Left lung (tissue), 4 donors: ENCODE measurements at regions not wholly inside any gene's neighbourhood (a gene's known extent, or its start where the extent isn't known, plus 50 kb on each side); places are given as distances from the start of the nearest gene placed in this dataset.

Experiments used
- ATAC-seq: fragments of 200-7000 bp; cut with Tn5 transposase; one replicate; pipeline ENCODE4 v1.9.1; 2020; ENCODE audit warnings: moderate library complexity
- DNase-seq, 4 donors: peaks; one replicate each; pipeline ENCODE4 v3.0.0-alpha.2; 2013 to 2020
- H3K27ac ChIP-seq, 2 donors: fragments of 200-600 bp; sonication (generic) in 1 of 2; one replicate each; pipeline versions ENCODE4 v1.5.0 to v1.8.0; 2020 to 2021
- H3K27me3 ChIP-seq, 2 donors: fragments of 200-600 bp; sonication (generic) in 1 of 2; one replicate each; pipeline versions ENCODE4 v1.5.0 to v1.8.0; 2020 to 2021
- H3K36me3 ChIP-seq, 2 donors: fragments of 200-600 bp; sonication (generic) in 1 of 2; one replicate each; pipeline versions ENCODE4 v1.5.0 to v1.8.0; 2020 to 2021
- H3K4me1 ChIP-seq, 2 donors: fragments of 200-600 bp; one replicate each; pipeline ENCODE4 v1.8.0; 2021
- H3K4me3 ChIP-seq, 2 donors: fragments of 200-600 bp; sonication (generic) in 1 of 2; one replicate each; pipeline versions ENCODE4 v1.5.0 to v1.8.0; 2020 to 2021; ENCODE audit warnings: mild to moderate bottlenecking in 1 of 2
- H3K9me3 ChIP-seq, 2 donors: fragments of 200-600 bp; sonication (generic) in 1 of 2; one replicate each; pipeline versions ENCODE4 v1.5.0 to v1.8.0; 2020 to 2021
- CTCF ChIP-seq, 2 donors: fragments of 200-600 bp; sonication (generic) in 1 of 2; IDR thresholded peaks; one replicate each; pipeline versions ENCODE4 v1.5.0 to v1.8.0; 2021; ENCODE audit warnings: antibody characterized with exemption in 2 of 2
- intact Hi-C, 2 donors: fragments of 100-400 bp; cut with DNase I; formaldehyde crosslinking; loops; one replicate each; pipeline versions ENCODE4 v1.11.2 to v1.14.2; 2022
- donor health status: DM: no; HTN: yes; CAD: no.
- donor health status: DM: no; HTN: no; CAD: no.

- H3K36me3 ChIP-seq = no peaks in the 10 kb centered on the region
- ATAC-seq = no peak
- peak overlapping the region in 1 of 2 donors; percentile 9 for H3K27ac ChIP-seq
- H3K4me3 ChIP-seq = no peak overlapping the region
- no peak for TF ChIP-seq CTCF (IDR thresholded peaks at IDR 0.05)
- intact Hi-C loops = no loop called here
- DNase-seq = no peak
- H3K9me3 ChIP-seq = no peaks in the 10 kb centered on the region
- peaks cover 0 to 6% of the 10 kb centered on the region in 2 donors for H3K4me1 ChIP-seq
- H3K27me3 ChIP-seq = no peaks in the 10 kb centered on the region
Measured at GRCh38 chr1:56189454-56189853, 389.9 kb downstream of the PLPP3 start.

- DNase-seq (no peak), ATAC-seq (no peak)
- no peaks in the 10 kb centered on the region for H3K27me3 ChIP-seq
- intact Hi-C loops = no loop called here
- no peak for TF ChIP-seq CTCF (IDR thresholded peaks at IDR 0.05)
- no peak overlapping the region for H3K4me3 ChIP-seq
- no peak overlapping the region for H3K27ac ChIP-seq
- peaks cover 0 to 6% of the 10 kb centered on the region in 2 donors for H3K4me1 ChIP-seq
- no peaks in the 10 kb centered on the region for H3K36me3 ChIP-seq
- no peaks in the 10 kb centered on the region for H3K9me3 ChIP-seq
Measured at GRCh38 chr1:56188855-56189254, 390.5 kb downstream of the PLPP3 start.

DNA sequence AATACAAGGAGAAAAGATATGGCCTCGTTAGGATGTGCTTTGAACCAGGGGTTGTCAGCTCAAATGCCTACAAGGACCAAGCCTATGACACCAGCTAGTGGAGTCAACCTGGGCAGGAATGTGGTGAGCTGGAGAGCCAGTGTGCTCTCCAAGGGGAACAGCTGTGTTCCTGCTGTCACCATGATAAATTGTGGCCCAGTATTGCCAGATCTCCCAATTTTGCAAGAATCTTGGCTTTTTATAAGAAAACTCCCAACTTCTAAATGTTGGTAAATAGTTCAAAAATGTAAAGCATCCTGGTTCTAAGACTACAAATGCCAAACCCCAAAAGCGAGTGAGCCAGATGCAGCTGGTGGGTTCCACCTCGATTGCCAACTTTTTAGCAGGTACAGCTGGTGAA, 391.1 kb downstream of the PLPP3 start:
- ATAC-seq = no peak

GRCh38 chr1:56187405-56187804, 392.0 kb downstream of the PLPP3 start:
- intact Hi-C loops = no loop called here
- H3K4me3 ChIP-seq = no peak overlapping the region
- no peaks in the 10 kb centered on the region for H3K9me3 ChIP-seq
- H3K27ac ChIP-seq = no peak overlapping the region
- ATAC-seq (no peak), DNase-seq (peak in 1 of 4 donors; percentile 28)
- no peaks in the 10 kb centered on the region for H3K27me3 ChIP-seq
- no peaks in the 10 kb centered on the region for H3K36me3 ChIP-seq
- H3K4me1 ChIP-seq = peaks cover 0 to 6% of the 10 kb centered on the region in 2 donors
- no peak for TF ChIP-seq CTCF (IDR thresholded peaks at IDR 0.05)

More for the DNA sequence above, 391.1 kb downstream of the PLPP3 start:
- no peak for DNase-seq
- Histone ChIP-seq H3K27me3 (no peaks in the 10 kb centered on the region), H3K9me3 (no peaks in the 10 kb centered on the region), H3K27ac (no peak overlapping the region), H3K36me3 (no peaks in the 10 kb centered on the region), H3K4me1 (peaks cover 0 to 6% of the 10 kb centered on the region in 2 donors), H3K4me3 (no peak overlapping the region)
- intact Hi-C loops = no loop called here
- TF ChIP-seq CTCF (IDR thresholded peaks at IDR 0.05) = no peak

- Histone ChIP-seq H3K27ac (no peak overlapping the region), H3K9me3 (no peaks in the 10 kb centered on the region), H3K36me3 (no peaks in the 10 kb centered on the region), H3K4me1 (peaks cover 0 to 6% of the 10 kb centered on the region in 2 donors), H3K4me3 (no peak overlapping the region), H3K27me3 (no peaks in the 10 kb centered on the region)
- intact Hi-C loops = no loop called here
- TF ChIP-seq CTCF (IDR thresholded peaks at IDR 0.05) = no peak
- DNase-seq = no peak
- ATAC-seq = no peak
Measured at GRCh38 chr1:56185493-56185892, 393.9 kb downstream of the PLPP3 start.
